GM12865 (cell line): ENCODE measurements at regions not wholly inside any gene's neighbourhood (a gene's known extent, or its start where the extent isn't known, plus 50 kb on each side); places are given as distances from the start of the nearest gene placed in this dataset.

Source experiments
- DNase-seq: peaks from one replicate; pipeline ENCODE4 v3.0.0; 2010; ENCODE audit warnings: low read depth
- H3K4me3 ChIP-seq: 2 replicates; pipeline ENCODE4 v1.5.1; 2011; ENCODE audit warnings: mild to moderate bottlenecking, low read depth, low read length, control low read depth
- TF ChIP-seq, protein P1 (sequence below): IDR thresholded peaks from 2 replicates; pipeline ENCODE4 v1.5.1; 2011; ENCODE audit warnings: low read length, control low read depth, low read depth, inconsistent platforms; ENCODE audit not compliant: insufficient read depth; ENCODE audit errors: missing control alignments

DNA sequence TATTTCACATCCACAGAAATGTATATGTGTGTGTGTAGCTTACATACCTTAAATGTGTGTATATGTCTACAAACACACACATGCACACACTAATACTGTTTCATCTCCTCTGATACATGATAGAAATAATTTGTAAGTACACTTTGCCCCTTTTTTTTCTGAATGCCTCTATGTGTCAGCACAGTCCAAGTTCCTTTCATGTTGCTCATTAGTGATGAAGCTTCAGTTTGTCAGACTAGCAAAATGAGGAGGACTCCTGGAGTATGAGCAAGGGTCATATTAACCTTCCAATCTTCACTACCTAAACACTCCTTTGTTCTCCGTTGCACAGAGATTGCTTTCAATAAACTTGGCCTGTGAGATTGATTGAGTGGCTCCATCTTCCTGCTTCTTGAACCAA is 935.4 kb downstream of the MRPL39 start:
- H3K4me3 ChIP-seq = no peak overlapping the region
- TF ChIP-seq, protein P1, sequence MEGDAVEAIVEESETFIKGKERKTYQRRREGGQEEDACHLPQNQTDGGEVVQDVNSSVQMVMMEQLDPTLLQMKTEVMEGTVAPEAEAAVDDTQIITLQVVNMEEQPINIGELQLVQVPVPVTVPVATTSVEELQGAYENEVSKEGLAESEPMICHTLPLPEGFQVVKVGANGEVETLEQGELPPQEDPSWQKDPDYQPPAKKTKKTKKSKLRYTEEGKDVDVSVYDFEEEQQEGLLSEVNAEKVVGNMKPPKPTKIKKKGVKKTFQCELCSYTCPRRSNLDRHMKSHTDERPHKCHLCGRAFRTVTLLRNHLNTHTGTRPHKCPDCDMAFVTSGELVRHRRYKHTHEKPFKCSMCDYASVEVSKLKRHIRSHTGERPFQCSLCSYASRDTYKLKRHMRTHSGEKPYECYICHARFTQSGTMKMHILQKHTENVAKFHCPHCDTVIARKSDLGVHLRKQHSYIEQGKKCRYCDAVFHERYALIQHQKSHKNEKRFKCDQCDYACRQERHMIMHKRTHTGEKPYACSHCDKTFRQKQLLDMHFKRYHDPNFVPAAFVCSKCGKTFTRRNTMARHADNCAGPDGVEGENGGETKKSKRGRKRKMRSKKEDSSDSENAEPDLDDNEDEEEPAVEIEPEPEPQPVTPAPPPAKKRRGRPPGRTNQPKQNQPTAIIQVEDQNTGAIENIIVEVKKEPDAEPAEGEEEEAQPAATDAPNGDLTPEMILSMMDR = no peak
- DNase-seq = no peak

DNA sequence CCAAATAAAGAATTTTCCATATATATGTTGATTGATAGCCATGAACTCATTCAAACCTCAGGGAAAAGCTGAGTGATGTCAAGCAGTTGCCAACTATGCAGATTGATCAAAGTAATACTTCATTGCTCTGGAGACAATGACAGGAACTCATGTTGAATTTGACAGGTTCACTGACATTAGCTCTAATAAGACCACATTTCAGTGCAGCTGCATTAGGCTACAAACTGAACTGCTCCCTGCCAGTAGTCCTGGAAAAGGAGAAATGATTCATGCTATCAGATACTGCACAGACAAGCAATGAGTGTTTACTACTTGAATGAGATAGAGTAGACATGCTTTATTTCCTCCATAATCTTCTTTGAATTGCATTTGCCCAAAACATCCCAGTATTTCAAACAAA is 948.4 kb downstream of the MRPL39 start:
- TF ChIP-seq, protein P1 = no peak
- DNase-seq = no peak
- no peak overlapping the region for H3K4me3 ChIP-seq

DNA sequence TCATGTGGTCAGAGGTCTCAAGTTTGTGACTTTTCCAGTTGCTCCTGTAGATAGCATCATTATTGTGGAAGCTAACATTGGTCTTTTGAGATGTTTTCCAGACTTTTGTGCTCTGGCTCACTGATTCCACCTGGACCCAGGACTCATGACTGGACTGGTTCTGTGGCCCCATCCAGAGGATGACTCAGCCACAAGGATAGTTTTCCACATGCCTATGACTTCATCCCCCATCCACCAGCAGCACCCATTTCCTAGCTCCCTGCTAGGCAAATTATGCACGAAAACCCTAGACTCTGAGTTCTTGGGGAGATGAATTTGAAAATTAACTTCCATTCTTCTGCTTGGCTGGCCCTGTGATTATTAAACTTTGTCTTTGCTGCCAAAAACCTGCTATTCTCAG is 949.3 kb downstream of the MRPL39 start:
- TF ChIP-seq, protein P1 = no peak
- H3K4me3 ChIP-seq = no peak overlapping the region
- no peak for DNase-seq

DNA sequence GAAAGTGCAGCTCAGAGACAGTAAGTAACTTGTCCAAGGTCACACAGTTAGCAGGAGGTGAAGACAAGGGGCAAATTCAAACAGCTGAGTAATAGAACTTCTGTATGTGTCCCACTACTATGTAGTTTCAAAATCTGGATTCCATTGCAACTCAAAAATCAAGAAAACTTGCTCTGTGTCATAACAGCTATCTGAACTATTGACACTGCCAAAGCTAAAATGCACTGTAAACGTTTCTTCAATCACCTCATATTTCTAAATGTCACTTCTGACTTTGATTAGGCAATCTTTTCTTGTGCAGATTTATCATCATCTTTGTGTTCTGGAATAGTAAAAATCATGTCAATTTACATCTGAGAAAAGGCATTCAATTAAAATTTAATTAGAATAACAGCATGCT is 957.6 kb downstream of the MRPL39 start:
- TF ChIP-seq, protein P1 = no peak
- DNase-seq = no peak
- H3K4me3 ChIP-seq = no peak overlapping the region

DNA sequence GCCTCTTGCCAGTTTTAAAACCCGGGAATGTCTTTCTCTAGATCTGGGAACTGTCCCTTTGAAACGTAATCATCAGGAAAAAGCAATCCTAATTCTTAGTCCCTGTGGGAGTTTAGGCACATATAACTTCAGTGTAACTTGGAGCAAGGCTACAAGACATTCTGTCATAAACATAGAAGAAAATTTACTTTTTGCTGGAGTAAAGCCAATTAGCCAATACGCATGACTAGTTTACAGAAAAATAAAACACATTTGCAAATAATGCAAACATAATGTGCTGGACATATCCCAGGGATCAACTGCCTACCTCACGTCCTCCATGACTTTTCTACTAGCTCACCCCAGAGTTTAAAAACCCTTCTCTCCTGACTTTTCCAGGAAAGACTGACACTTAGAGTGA is 970.6 kb downstream of the MRPL39 start:
- TF ChIP-seq, protein P1 = no peak
- H3K4me3 ChIP-seq = no peak overlapping the region
- DNase-seq = no peak

DNA sequence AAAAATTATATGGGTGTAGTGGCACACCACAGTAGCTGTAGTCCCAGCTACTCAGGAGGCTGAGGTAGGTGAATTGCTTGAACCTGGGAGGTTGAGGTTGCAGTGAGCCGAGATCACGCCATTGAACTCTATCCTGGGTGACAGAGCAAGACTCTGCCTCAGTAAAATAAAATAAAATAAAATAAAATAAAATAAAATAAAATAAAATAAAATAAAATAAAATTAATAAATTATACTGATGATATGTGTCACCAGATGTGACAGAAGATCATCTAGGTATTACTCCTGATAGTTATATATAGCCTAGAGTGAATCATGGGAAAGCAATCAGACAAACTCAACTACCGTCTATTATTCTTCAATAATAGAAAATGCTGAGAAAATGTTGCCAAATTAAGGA is 972.5 kb downstream of the MRPL39 start:
- TF ChIP-seq, protein P1 = no peak
- no peak for DNase-seq
- no peak overlapping the region for H3K4me3 ChIP-seq

DNA sequence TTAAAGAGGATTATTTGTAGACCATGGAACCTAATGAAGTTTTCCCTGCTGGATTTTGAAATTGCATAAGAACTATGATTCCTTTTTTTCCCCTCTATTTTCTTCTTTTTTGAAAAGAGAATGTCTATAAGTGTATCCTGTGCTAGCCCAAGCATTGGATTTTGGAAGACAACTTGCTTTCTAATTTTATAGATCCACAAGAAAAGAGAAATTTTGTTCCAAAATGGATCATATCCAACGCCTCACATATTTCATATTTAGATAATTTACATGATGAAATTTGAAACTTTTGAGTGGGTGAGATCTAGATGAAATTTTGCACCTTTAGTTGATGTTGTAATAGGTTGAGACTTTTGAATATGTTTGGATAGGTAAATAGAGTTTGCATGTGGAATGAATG is 978.7 kb downstream of the MRPL39 start:
- TF ChIP-seq, protein P1 = no peak
- DNase-seq = no peak
- no peak overlapping the region for H3K4me3 ChIP-seq
